DMS79 treated with DMSO at 0.1 percent for 48 hours (cell line): ENCODE measurements at regions not wholly inside any gene's neighbourhood (a gene's known extent, or its start where the extent isn't known, plus 50 kb on each side); places are given as distances from the start of the nearest gene placed in this dataset.

ENCODE experiments used
- DNase-seq: peaks from one replicate; lab custom pipeline; 2025; lab: John Stamatoyannopoulos, UW

- DNase-seq = no peak
Measured at GRCh38 chr7:22657479-22657878, 69.5 kb upstream of the IL6 start.

GRCh38 chr7:22655781-22656180, 71.2 kb upstream of the IL6 start:
- no peak for DNase-seq

GRCh38 chr7:22654831-22655230, 72.2 kb upstream of the IL6 start:
- DNase-seq = no peak

GRCh38 chr7:22653951-22654350, 73.0 kb upstream of the IL6 start:
- DNase-seq = no peak

- DNase-seq = no peak
Measured at GRCh38 chr7:22651534-22652243, 75.3 kb upstream of the IL6 start.

GRCh38 chr7:22651036-22651435, 76.0 kb upstream of the IL6 start:
- no peak for DNase-seq

- DNase-seq = no peak
Measured at GRCh38 chr7:22649686-22650085, 77.3 kb upstream of the IL6 start.

- DNase-seq = no peak
Measured at GRCh38 chr7:22647451-22648257, 79.3 kb upstream of the IL6 start.

GRCh38 chr7:22645418-22646181, 81.4 kb upstream of the IL6 start:
- DNase-seq = no peak

- no peak for DNase-seq
Measured at GRCh38 chr7:22642454-22642853, 84.5 kb upstream of the IL6 start.

- no peak for DNase-seq
Measured at GRCh38 chr7:22640269-22640668, 86.7 kb upstream of the IL6 start.

- no peak for DNase-seq
Measured at GRCh38 chr7:22639396-22639795, 87.6 kb upstream of the IL6 start.

GRCh38 chr7:22635349-22635748, 91.7 kb upstream of the IL6 start:
- DNase-seq = no peak

- DNase-seq = no peak
Measured at GRCh38 chr7:22633954-22634474, 93.0 kb upstream of the IL6 start.

GRCh38 chr7:22633286-22633953, 93.6 kb upstream of the IL6 start:
- no peak for DNase-seq

- DNase-seq = no peak
Measured at GRCh38 chr7:22632674-22633073, 94.3 kb upstream of the IL6 start.

- DNase-seq = no peak
Measured at GRCh38 chr7:22631730-22632129, 95.3 kb upstream of the IL6 start.

- no peak for DNase-seq
Measured at GRCh38 chr7:22630069-22630468, 96.9 kb upstream of the IL6 start.

- no peak for DNase-seq
Measured at GRCh38 chr7:22629056-22629455, 97.9 kb upstream of the IL6 start.

GRCh38 chr7:22628112-22628511, 98.9 kb upstream of the IL6 start:
- DNase-seq = no peak

GRCh38 chr7:22627136-22627535, 99.9 kb upstream of the IL6 start:
- DNase-seq = no peak

- no peak for DNase-seq
Measured at GRCh38 chr7:22625251-22625650, 101.7 kb upstream of the IL6 start.
